Fibroblast of the conjunctiva (primary cell): ENCODE measurements at regions not wholly inside any gene's neighbourhood (a gene's known extent, or its start where the extent isn't known, plus 50 kb on each side); places are given as distances from the start of the nearest gene placed in this dataset.

ENCODE experiments used
- DNase-seq: peaks from one replicate; pipeline ENCODE4 v3.0.0-alpha.2; 2010; ENCODE audit warnings: low read depth

DNA sequence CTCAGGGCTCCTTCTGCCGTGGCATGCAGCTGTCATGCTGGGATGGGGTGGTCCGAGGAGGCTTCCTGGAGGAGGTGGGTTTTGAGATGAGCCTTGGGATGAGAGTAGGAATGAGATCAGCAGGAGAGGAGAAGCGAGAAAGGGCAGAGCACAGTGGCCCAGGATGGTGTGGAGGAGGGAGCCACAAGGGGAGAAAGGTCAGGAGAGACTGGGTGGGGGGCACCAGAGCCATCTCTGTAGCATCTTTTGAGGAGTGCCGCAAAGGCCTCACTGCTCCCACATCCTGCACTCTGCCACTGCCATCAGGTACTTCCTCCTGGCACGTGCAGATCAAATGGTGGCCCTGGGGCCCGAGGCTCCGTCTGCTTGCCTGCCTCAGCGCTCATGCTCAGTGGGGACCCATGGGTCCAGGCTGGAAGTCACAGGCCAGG lies 150.2 kb downstream of the MACROH2A1 start:
- DNase-seq: no peak

DNA sequence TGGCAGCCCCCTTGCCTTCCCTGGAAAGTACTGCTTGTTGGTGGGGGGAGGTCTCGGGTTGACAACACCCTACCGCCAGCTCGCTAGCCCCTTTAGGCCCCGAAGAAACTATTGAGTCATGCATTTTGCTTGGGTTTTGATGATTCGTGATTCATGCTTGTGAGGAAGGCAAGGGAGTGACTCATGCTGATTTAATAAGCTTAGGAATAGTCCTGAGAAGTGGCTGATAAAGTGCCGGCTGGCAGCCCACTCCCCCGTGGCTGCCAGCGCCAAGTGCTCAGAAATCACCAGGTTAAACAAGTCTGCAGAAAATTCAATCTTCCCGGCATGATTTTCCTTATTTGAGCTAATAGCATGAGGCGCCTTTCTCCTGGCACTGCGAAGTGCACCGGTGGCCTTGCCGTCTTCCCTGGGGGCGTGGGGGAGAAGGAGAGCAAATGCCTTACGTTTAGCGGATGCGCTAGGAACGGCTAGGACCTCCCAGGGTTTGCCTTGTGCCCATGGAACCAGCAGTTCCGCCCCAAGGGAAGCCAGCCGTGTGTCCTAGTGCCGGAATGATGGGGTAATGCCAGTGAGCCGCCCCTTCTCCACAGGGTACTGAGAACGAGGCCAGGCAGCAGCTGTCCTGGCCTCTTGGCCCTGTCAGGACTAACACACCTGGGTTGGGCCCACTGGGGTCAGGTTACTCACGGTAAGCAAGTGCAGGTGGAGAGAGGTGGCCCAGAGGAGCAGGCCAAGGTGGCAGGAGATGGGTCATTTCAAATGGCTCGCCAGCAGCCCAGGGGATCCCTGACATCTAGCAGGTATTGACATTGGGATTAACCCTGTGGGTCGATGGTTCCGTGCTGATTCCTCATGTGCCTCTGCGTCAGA lies 151.9 kb downstream of the MACROH2A1 start:
- DNase-seq: peak; percentile 79

DNA sequence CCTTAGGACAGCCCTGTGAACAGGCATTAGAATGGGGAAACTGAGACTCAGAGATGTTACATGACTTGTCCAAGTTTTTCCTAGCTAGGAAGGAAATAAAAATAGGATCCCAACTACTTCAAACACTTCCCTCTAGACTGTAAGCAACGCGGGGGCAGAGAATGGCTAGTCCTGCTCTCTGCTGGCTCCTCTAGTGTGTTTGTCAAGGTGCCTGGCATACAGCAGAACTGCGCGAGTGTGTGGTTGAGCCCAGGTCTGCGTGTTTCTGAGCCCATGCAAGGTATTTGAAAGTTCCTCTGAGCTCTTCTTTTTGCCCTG lies 152.5 kb downstream of the MACROH2A1 start:
- no peak for DNase-seq

DNA sequence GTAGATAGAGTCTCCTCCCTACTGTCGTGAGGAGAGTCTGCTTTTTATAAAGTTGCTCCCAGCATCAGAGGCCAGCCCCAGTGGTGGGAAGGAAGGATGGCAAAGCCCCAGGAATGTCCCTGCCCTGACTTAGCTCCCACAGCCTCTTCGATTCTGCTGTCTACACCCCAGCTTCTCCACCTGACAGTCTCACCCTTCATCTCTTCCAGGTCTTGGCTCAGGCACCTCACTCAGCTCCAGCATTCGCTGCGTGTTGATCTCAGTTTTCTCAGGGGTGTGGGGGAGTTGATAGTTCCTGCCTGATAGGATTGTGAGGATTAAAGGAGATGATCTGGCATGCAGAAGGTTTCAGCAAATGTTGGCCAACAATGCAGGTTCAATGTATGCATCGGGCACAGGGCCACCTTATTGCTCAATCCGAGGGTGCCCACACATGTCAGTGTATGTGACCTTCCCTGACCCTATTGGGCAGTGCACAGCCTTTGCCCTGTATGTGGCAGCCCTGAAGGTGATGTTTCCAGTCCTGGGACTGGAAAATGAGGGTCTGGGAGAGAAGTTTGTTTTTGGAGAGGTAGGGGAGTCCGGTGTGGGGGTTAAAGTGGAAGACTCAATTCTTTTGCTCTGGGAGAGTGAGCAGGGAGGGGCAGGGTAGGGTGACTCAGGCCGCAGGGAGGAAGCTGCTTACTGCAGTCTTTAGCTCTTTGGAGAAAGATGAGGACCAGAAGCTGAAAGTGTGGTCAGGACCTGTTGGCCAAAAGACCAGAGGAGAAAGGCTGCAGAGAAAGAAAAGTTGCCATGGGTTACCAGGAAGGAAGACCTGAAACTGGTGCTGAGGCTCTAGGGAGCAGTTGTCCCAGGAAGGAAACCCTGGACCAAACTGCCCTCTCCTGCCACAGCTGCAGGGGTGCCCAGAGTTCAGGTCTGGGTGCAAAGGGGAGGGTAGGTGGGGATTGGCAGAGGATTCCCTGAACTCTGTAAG lies 153.2 kb downstream of the MACROH2A1 start:
- DNase-seq: no peak

DNA sequence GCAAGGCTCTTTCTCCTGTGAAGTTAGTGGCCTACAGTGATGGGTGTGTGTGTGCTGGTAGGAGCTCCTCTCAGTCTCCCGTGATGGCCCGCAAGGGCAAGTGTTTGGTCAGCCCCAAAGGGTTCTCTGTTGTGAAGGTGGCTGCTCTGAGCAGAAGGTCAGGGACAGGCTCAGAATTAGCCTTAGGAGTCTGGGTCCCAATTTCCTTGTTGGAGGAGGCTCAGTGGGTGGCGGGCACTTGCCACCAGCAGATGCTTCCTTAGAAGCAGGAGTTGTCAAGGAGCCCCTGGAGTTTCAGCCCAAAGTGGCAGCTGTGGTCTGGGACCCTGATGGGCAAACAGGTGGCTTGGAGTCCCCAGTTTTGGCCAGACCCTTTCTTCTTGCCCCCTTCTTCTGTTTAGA lies 154.4 kb downstream of the MACROH2A1 start:
- DNase-seq: no peak

DNA sequence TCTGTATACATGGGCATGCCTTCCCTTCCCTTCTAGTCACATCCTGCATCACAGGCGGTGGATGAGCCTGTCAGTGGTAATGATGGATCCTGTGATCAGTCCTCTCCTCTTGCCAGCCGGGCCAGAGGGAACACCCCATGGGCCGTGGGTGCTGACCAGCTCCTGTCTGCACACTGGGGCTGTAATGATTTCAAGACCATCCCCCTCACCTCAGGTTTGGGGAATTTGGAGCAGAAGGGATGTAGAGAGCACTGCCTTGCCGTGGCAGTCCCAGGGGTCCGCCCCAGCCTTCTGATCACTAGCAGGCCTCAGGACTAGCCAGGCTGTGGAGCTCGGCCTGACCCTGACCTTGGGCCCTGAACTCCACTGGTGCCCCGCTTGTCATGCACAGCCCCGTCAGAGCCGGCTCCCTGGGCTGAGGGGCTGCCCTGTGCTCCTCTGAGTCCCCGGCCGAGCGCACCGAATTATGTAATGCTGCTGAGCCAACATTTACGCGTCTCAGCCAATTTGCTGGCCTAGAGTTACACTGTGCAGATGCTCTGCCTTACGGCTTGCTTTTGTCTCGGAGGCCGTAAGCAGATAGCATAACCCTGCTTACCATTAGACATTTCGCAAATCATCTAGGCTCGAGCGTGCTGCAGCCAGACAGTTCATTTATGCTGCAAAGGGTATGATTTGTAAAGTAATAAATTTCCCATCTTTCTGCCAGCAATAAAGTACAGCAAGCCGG lies 155.3 kb downstream of the MACROH2A1 start:
- DNase-seq: no peak

DNA sequence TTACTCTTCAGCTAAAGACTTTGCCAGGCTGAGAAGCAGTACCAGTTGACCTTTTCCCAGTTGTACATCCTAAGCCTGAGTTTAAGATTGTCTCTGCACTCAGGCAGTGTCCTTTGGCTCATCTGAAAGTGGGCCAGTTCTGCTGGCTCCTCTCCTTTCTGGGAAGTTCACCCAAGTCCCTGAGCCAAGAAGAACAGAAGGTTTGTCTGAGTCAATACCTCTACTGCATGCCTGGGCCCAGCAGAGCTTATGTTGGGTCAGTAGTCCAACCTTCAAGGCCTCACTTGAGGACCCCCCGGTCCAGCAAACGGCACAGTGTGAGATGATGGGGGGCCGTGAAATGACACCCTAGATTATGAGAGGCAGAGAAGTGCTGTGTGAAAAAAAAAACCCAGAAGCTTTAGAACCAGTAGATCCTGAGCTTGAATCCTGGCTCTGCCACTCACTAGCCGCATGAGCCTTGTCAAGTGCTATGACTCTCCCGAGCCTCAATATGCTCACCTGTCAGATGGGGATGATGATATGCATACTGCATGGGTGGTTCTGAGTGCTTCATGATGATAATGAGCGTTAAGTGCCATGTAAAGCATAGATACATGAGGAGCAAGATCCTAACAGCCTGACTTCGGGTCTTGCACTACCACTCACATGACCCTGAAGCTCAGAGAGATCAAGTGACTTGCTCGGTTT lies 156.0 kb downstream of the MACROH2A1 start:
- no peak for DNase-seq

DNA sequence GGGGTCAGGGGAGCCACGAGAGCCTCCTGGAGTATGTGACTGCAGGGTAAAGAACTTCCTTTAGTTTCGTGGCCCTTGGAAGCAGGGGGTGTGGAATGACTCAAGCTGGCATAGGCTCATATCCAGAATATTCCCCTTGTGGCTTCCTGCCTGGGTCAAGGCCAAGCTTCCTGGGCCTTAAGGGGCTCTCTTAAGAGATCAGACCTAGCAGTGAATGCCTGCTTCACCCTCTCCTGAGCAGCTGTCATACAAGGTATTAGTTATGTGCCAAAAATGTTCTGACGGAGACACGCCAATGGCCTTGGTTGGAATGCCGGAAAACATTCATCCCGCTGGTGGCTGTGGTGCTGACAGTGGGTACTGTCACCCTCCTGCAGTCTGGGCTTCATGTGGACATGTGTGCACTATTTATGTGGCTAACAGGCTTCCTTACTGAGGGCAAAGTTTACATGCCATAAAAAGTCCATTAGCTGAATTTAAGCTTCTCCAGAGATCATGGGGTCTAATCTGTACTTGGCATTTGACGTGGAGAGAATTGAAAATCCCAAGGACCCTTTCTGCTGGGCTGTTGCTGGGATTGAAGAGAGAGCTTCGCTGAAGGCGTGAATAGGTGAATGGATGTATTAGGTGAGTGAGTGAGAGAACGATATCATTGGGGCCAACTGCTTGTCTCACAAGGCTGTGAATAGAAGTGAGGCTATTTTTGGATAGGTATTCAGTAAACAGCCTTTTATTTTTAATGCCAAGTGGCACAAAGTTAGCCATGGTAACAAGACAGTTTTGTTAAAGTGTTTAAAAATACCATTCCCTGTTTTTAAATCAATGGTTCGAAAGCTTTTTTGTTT lies 156.8 kb downstream of the MACROH2A1 start:
- DNase-seq: no peak

DNA sequence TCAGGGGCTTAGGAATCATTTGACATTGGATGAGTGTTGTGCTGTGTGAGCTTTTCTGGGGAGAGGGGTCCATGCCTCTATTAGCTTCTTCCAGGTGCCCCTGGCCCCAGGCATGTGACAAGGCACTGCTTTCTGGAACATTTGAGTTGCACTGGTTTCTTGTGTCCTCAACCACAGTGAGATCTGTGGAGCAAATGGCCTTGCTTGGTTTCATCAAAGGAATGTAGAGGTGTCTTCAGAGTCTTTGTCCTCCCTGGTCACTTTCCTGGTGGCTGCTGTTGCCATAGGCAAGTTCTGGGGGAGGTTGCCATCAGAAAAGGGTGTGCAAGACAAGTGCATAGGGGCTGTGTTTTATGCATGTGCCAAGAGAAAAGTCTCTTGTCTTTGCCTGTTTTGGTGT lies 157.5 kb downstream of the MACROH2A1 start:
- no peak for DNase-seq

DNA sequence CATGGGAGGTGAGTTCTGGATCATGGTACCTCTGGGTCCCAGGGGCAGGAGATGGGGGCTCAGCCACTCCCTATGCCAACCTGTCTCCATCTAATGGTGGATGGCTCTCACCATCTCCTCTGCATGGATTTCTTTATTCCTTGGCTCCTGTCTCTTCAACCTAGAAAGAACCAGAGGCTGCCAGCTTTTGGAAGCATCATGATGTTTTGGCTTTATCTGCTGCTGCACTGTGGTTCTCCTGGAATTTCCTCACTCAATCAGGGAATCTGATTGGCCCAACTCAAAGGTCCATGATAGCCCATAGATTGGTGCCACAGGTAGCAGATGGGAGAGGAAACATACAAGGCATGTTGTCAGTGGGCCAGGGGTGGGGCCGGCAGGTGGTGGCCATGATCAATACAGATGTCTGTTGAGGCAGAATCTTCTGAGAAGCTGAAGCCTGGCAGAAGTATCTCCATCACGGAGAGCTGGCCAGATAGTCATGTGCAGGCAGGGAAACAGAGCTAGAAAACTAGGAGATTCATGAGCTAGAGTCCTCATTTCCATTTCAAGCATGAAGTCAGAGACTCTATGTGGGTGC lies 158.2 kb downstream of the MACROH2A1 start:
- no peak for DNase-seq

DNA sequence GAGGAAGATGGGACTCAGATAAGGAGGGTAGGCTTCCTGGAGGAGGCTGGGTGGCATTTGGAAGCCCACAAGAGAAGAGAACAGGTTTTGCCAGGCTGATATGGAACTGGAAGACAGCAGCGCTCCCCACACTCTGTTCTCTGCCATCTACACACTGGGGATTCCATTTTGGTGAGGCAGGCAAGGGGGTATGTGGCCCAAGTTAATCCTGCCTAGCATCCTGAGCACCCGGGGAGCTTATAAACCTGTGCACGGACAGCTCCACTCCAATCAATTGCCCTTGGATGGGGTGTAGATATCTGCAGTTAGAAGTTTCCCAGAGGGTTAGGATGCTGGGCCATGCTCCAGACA lies 158.8 kb downstream of the MACROH2A1 start:
- no peak for DNase-seq

DNA sequence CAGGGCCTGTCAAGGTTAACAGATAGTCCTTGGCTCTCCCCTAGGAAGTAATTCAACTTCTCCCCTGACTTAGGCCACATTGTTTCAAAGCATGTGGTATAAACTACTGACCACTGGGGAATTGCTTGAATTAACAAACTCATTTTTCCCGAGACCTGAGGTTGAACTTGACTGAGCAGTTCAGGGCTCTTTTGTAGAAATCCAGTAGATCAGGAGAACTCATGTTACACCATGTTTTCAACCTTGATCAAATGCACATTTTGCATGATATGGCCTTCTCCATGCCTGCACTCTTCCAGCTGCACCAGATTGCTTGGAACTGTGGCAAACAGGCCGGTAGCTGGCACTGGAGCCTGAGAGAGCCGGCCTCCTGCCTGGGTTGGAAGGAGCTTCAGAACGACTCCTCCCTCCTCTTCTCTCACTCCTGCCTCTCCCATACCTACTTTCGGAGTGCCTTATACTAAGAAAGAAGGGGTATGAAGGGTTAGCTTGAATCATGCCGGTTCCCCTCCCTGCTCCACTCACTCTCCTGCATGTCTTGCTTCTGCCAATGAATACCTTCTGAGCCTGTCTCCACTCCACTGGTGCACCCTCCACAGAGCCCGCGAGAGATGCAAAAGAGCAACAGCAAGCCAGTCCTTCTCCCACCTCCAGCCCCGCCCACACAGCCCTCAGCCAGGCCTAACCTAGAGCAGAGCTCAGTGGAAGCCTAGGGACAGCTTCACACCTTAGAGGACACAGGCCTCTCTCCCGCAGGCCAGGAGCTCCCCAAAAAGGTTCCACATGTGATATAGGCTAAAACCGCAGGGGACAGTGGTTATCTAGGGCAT lies 159.4 kb downstream of the MACROH2A1 start:
- no peak for DNase-seq

DNA sequence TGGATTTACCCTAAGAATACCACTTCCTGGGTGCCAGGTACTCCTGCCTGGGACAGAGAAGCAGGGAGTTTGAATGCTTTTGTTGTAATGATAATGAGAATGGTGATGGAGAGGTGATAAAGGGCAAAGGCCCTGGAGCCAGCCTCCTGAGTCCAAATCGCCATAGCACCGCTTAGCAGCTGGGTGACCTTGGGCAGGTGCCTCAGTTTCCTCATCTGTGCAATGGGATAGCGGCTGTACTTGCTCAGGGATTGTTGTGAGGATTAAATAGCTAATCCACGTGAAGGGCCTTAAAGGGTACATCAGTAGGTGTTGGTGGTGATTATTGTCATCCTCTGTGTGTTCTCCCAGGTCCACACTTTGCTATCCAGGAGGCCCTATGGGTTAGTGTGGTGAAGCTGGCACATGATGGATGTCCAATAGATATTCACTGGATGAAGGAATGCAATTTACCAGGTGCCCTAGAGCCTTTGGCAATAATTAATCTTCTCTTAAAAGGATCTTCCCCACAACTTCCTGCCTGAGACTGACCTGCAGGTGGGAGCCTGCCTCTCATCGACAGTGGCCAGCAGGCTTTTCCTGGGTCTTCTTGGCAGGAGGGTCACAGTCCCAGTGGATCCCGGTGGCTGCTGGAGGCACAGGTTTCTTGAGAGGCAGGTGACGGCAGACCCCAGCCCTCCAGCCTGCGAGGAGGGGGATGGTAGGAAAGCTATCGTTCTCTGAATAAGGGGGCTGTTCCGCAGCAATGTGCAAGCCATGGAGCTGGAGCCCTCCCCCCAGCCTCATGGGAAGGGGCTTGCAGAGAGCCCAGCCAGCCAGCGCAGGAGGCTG lies 160.2 kb downstream of the MACROH2A1 start:
- no peak for DNase-seq

DNA sequence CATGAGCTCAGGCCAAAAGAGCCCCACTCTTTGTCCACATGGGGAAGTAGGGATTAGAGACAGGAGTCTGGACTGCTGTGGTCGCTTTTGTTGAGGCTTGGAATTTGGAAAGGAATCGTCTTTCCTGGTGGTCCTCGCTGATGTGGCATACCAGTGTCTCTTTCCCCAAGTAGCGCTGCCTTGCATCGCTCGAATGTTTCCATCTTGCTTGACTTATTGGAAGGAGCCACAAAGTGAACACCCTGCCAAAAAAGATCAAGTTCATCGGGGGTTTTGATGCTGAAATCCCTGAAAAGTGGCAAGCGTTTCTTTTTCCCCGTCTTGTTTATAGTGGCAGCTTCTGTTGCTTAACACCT lies 161.3 kb downstream of the MACROH2A1 start:
- no peak for DNase-seq

DNA sequence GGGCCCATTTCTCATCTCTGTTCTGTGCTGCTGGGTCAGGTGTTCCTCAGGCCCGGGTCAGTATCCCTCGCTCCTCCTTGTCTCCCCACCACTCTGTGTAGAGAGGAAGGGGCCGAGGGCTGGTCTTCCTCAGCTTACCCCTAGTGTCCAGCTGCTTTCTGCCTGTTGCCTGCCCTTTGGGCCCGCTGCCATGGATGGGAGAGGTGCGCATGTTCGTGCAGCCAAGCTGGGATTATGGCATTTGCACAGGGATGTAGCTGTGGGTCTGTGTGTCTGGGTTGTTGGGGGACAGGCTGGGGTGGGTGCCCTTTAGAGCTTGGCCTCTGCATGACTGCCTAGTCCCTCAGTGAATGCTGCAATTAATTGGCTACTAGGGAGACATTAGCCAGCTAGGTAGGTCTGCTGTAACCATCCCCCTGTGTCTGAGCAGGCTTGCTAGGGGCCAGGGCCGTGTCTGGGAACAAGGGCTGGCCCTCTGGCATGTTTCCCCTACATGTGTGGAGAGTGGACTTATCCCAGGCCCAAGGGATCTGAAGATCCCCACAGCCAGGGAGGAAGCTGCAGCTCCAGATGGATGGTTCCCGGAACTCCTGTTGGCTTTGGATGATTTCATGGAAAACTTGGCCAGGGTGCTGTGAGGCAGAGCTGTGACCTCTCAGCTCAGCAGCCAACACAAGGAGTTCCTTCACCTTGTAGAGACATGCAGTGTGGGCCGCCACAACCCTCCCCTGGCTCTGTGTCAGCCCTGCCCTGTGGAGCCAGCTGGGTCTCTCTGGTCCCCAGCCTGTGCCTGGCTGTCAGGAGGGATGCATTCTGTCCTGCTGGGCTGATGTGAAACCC lies 161.9 kb downstream of the MACROH2A1 start:
- DNase-seq: no peak

DNA sequence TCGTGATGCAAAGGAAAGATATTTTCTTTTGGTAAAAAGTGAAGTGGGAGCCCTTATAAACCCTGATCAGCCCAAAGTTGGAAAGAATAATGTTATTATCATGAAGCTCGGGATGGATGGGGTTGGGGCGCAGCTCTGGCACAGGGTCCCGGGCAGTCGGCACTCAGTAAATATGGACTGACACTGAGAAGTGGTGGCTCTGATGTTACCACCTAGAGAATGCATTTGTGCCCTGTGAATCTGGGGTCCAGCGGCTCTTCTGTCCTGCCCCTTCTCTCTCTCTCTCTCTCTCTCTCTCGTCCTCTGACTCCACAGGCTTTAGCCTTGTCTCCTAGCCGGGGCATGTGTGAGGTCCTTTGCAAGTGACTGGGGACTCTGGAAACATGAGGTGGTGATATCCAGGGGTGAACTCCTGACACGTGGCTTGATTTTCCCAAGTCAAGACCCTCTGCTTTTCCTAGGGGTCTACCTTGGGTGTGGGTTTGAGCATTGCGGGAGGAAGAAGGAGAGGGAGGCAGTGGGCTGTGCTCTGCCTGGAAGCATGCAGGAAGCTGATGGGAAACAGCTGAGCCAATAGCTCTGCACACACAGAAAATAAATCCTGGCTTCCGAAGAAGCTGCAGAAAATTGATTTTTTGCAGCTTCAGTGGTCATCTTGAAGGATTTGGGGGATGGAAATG lies 162.7 kb downstream of the MACROH2A1 start:
- no peak for DNase-seq

DNA sequence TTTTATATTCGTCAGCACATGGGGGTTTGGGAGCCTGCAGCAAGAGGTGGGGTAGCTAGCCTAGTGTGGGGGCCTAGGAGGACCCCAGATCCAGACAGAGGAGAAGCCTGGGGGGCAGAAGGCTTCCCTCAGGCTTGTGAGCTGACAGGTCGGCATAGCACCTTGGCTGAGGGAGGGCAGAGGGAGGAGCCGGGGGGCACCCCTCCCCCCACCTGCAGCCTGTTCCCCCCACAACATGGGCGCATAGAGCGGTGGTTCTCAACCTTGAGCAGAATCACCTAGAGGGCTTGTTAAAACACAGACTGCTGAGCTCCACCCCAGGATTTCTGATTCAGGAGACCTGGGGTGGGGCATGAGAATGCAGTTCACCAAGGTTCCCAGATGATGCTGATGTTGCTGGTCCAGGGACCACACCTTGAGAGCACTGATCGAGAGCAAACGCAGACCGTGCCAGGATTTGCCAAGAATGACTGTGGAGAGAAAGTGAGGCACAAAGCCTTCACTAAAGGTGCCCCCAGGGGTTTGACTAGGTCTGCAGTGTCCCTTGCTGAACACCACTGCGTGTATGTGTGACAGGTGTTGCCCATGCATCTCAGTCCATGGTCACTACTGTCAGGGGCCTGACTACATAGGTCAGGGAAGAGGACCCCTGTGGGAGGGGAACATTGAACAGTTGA lies 163.3 kb downstream of the MACROH2A1 start:
- no peak for DNase-seq
